GM10248 (cell line): ENCODE measurements at regions not wholly inside any gene's neighbourhood (a gene's known extent, or its start where the extent isn't known, plus 50 kb on each side); places are given as distances from the start of the nearest gene placed in this dataset.

Experiments
- CTCF ChIA-PET: fragments of 300-600 bp; sonication (Branson Sonifier 250); formaldehyde crosslinking; extraction: SDS; loops from one replicate; lab custom pipeline; 2021; ENCODE audit warnings: antibody characterized with exemption; lab: Yijun Ruan, JAX
- POLR2A ChIA-PET: fragments of 350-650 bp; sonication (Branson Sonifier 250); formaldehyde crosslinking; extraction: SDS; loops from one replicate; lab custom pipeline; 2020; ENCODE audit warnings: antibody characterized with exemption; lab: Yijun Ruan, JAX
- DNase-seq: peaks from one replicate; pipeline ENCODE4 v3.0.0; 2012; ENCODE audit errors: extremely low spot score
- CTCF ChIP-seq: IDR thresholded peaks from 2 replicates; pipeline ENCODE4 v1.5.1; 2012; ENCODE audit warnings: mild to moderate bottlenecking, low read depth; ENCODE audit errors: extremely low read depth, missing control alignments, control extremely low read depth

GRCh38 chr21:32114419-32115035 lies 164.3 kb downstream of the MIS18A start:
- no peak for TF ChIP-seq CTCF
- DNase-seq = no peak
- CTCF ChIA-PET = interaction anchor here (1.0 to 1.8 kb wide), 2 partner anchors 9 to 14 kb away, joined by 3 to 6 read pairs; no protein-coding TSS in a partner anchor
- POLR2A ChIA-PET = no interaction called here

- TF ChIP-seq CTCF = no peak
- CTCF ChIA-PET = interaction anchor here (1.0 to 1.8 kb wide), 2 partner anchors 8 to 15 kb away, joined by 3 to 6 read pairs; no protein-coding TSS in a partner anchor
- POLR2A ChIA-PET = no interaction called here
- DNase-seq = no peak
These were observed 165.4 kb downstream of the MIS18A start for GRCh38 chr21:32113486-32113885.

GRCh38 chr21:32112195-32112594 lies 166.7 kb downstream of the MIS18A start:
- TF ChIP-seq CTCF = no peak
- ChIA-PET POLR2A (no interaction called here), CTCF (interaction anchor here (0.7 kb wide), 1 partner anchor 12 kb away, joined by 3 read pairs; no protein-coding TSS in a partner anchor)
- no peak for DNase-seq

GRCh38 chr21:32108566-32108965 lies 170.3 kb downstream of the MIS18A start:
- no peak for TF ChIP-seq CTCF
- CTCF ChIA-PET = no interaction called here
- POLR2A ChIA-PET = no interaction called here
- no peak for DNase-seq

- no peak for TF ChIP-seq CTCF
- no peak for DNase-seq
- ChIA-PET CTCF (interaction anchor here (1.3 kb wide), 1 partner anchor 31 kb away, joined by 4 read pairs; no protein-coding TSS in a partner anchor), POLR2A (no interaction called here)
These were observed 175.5 kb downstream of the MIS18A start for GRCh38 chr21:32103361-32103760.

GRCh38 chr21:32102426-32102825 lies 176.4 kb downstream of the MIS18A start:
- TF ChIP-seq CTCF = no peak
- CTCF ChIA-PET = interaction anchor here (1.3 kb wide), 1 partner anchor 32 kb away, joined by 4 read pairs; no protein-coding TSS in a partner anchor
- DNase-seq = no peak
- POLR2A ChIA-PET = no interaction called here

GRCh38 chr21:32101277-32101676 lies 177.6 kb downstream of the MIS18A start:
- ChIA-PET CTCF (no interaction called here), POLR2A (no interaction called here)
- TF ChIP-seq CTCF = no peak
- DNase-seq = no peak
